ENCODE measurements at regions not wholly inside any gene's neighbourhood (a gene's known extent, or its start where the extent isn't known, plus 50 kb on each side); places are given as distances from the start of the nearest gene placed in this dataset.

DNA sequence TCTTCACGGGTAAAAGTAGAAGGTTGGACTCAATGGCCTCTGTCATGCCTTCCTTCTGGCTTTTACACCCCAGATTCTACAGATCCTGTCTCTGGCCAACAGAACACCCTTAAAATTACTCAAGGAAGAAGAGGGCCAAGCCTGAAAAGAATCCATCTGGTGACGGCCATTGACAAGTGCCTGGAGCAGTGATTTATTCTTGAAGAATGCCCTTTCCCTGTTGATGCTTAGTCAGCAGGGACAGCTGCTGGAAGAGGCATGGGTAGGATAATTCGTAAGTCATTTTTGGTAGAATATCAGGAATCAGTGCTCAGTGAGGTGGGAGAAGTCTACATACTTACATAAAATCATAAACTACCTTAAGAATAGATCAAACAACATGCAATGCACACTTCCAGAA is 397.9 kb downstream of the SAMD5 start:
- Histone ChIP-seq H3K36me3 (ENCODE audit: low read depth, low read length) (no peaks in the 10 kb centered on the region), H3F3A (ENCODE audit: low read length, unreplicated experiment) (no peaks in the 10 kb centered on the region), H3K27ac (ENCODE audit: low read length) (no peak overlapping the region), H4K20me1 (ENCODE audit: low read length) (no peaks in the 10 kb centered on the region), H3K4me3 (ENCODE audit: low read length) (no peak overlapping the region), H3K9me3 (ENCODE audit: low read length) (no peaks in the 10 kb centered on the region), H3K9me2 (replicated peaks; ENCODE audit: low read length) (no peaks in the 10 kb centered on the region), H3K4me2 (ENCODE audit: low read length) (no peak overlapping the region), H3K27me3 (ENCODE audit: low read length) (no peaks in the 10 kb centered on the region), H3K79me2 (ENCODE audit: low read length) (no peaks in the 10 kb centered on the region), H3K4me1 (ENCODE audit: insufficient read depth, low read length) (no peaks in the 10 kb centered on the region), H2AFZ (ENCODE audit: low read length) (no peak overlapping the region), H3K9ac (ENCODE audit: low read length) (no peak overlapping the region)
- no peak for TF ChIP-seq EZH2 (IDR thresholded peaks at IDR 0.05; ENCODE audit: low read length, unreplicated experiment)
- TF ChIP-seq, protein P1, sequence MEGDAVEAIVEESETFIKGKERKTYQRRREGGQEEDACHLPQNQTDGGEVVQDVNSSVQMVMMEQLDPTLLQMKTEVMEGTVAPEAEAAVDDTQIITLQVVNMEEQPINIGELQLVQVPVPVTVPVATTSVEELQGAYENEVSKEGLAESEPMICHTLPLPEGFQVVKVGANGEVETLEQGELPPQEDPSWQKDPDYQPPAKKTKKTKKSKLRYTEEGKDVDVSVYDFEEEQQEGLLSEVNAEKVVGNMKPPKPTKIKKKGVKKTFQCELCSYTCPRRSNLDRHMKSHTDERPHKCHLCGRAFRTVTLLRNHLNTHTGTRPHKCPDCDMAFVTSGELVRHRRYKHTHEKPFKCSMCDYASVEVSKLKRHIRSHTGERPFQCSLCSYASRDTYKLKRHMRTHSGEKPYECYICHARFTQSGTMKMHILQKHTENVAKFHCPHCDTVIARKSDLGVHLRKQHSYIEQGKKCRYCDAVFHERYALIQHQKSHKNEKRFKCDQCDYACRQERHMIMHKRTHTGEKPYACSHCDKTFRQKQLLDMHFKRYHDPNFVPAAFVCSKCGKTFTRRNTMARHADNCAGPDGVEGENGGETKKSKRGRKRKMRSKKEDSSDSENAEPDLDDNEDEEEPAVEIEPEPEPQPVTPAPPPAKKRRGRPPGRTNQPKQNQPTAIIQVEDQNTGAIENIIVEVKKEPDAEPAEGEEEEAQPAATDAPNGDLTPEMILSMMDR (conservative IDR thresholded peaks at IDR 0.05; ENCODE audit: low read depth, low read length) = no peak
- ChIA-PET CTCF (no interaction called here), POLR2A (ENCODE audit: unreplicated experiment) (no interaction called here)
- intact Hi-C loops (cut with micrococcal nuclease) = no loop called here
- peak; percentile 22 for DNase-seq
- no peak for ATAC-seq
- no TSS peak for BruUV-seq (replicated peaks)

DNA sequence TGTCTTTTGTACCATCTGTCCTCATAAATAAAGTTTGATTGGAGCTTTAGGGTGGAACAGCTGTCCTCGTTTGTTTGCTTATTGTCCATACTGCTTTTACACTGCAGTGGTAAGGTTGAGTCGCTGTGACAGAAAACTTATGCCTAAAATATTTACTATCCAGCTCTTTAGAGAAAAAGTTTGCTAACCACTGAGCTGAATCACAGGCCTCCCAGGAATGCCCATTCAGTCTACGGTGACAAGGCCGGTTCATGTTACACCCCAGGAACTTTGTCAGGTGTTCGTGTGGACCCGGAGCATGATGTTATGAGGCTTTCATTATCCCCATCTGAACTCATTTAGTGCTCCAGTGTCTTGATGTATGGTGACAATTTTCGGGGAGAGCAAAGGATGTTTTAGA is 401.1 kb downstream of the SAMD5 start:
- H3K4me1 ChIP-seq (ENCODE audit: insufficient read depth, low read length) = no peaks in the 10 kb centered on the region
- no peaks in the 10 kb centered on the region for H3K27me3 ChIP-seq (ENCODE audit: low read length)
- H3K9ac ChIP-seq (ENCODE audit: low read length) = no peak overlapping the region
- H3F3A ChIP-seq (ENCODE audit: low read length, unreplicated experiment) = no peaks in the 10 kb centered on the region
- BruUV-seq (replicated peaks) = no TSS peak
- intact Hi-C loops (cut with micrococcal nuclease) = no loop called here
- peak; percentile 37 for DNase-seq
- H4K20me1 ChIP-seq (ENCODE audit: low read length) = no peaks in the 10 kb centered on the region
- TF ChIP-seq EZH2phosphoT487 (IDR thresholded peaks at IDR 0.05; ENCODE audit: borderline replicate concordance, low read length) (no peak), EZH2 (IDR thresholded peaks at IDR 0.05; ENCODE audit: low read length, unreplicated experiment) (no peak)
- TF ChIP-seq, protein P1 (conservative IDR thresholded peaks at IDR 0.05; ENCODE audit: low read depth, low read length) = no peak
- peak; percentile 49; the same call in 1 of the 2 replicates for ATAC-seq
- no peaks in the 10 kb centered on the region for H3K79me2 ChIP-seq (ENCODE audit: low read length)
- no peak overlapping the region for H3K27ac ChIP-seq (ENCODE audit: low read length)
- no peak overlapping the region for H3K4me2 ChIP-seq (ENCODE audit: low read length)
- H3K9me3 ChIP-seq (ENCODE audit: low read length) = no peaks in the 10 kb centered on the region
- ChIA-PET POLR2A (ENCODE audit: unreplicated experiment) (no interaction called here), CTCF (interaction anchor here (0.7 kb wide), 1 partner anchor 17 kb away, joined by 3 read pairs; no protein-coding TSS in a partner anchor)
- H3K36me3 ChIP-seq (ENCODE audit: low read depth, low read length) = no peaks in the 10 kb centered on the region
- no peak overlapping the region for H3K4me3 ChIP-seq (ENCODE audit: low read length)
- no peaks in the 10 kb centered on the region for H3K9me2 ChIP-seq (replicated peaks; ENCODE audit: low read length)
- no peak overlapping the region for H2AFZ ChIP-seq (ENCODE audit: low read length)

DNA sequence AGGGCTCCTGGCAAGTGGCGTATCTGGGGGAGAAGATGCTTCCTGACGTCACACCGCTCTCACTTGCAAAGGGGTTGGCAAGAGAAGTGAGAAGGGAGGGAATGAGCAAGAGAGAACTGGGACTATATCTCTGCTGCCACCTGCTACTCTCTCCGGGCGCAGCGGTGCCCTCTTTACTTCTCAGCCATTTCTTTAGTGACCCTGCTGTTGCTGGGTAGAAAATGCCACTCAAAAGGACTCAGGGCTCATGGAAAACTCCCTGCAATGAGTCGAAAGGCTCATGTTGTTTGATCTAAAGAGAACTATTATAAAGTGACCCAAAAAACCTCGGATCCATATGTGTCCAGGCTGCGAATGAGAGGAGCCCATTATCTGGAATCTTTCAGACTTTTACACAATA is 401.8 kb downstream of the SAMD5 start:
- Histone ChIP-seq H3K79me2 (ENCODE audit: low read length) (no peaks in the 10 kb centered on the region), H2AFZ (ENCODE audit: low read length) (no peak overlapping the region), H3K27ac (ENCODE audit: low read length) (no peak overlapping the region), H3K36me3 (ENCODE audit: low read depth, low read length) (no peaks in the 10 kb centered on the region), H3K4me3 (ENCODE audit: low read length) (no peak overlapping the region), H3K4me1 (ENCODE audit: insufficient read depth, low read length) (no peaks in the 10 kb centered on the region), H3K9me2 (replicated peaks; ENCODE audit: low read length) (no peaks in the 10 kb centered on the region), H3K9me3 (ENCODE audit: low read length) (no peaks in the 10 kb centered on the region), H4K20me1 (ENCODE audit: low read length) (no peaks in the 10 kb centered on the region), H3F3A (ENCODE audit: low read length, unreplicated experiment) (no peaks in the 10 kb centered on the region), H3K9ac (ENCODE audit: low read length) (no peak overlapping the region), H3K4me2 (ENCODE audit: low read length) (no peak overlapping the region), H3K27me3 (ENCODE audit: low read length) (no peaks in the 10 kb centered on the region)
- ChIA-PET POLR2A (ENCODE audit: unreplicated experiment) (no interaction called here), CTCF (no interaction called here)
- no TSS peak for BruUV-seq (replicated peaks)
- intact Hi-C loops (cut with micrococcal nuclease) = no loop called here
- ATAC-seq = no peak
- TF ChIP-seq EZH2phosphoT487 (IDR thresholded peaks at IDR 0.05; ENCODE audit: borderline replicate concordance, low read length) (no peak), EZH2 (IDR thresholded peaks at IDR 0.05; ENCODE audit: low read length, unreplicated experiment) (no peak)
- TF ChIP-seq, protein P1 (conservative IDR thresholded peaks at IDR 0.05; ENCODE audit: low read depth, low read length) = no peak
- no peak for DNase-seq

Data from PC-3 (cell line).